K562 (cell line): ENCODE measurements at regions not wholly inside any gene's neighbourhood (a gene's known extent, or its start where the extent isn't known, plus 50 kb on each side); places are given as distances from the start of the nearest gene placed in this dataset.

ENCODE experiments used
- BHLHE40 ChIP-seq: IDR thresholded peaks from 2 replicates; pipeline ENCODE4 v1.6.1; 2011; ENCODE audit warnings: low read length, improper control_type of control experiment
- CTCF ChIP-seq, 3 experiments: IDR thresholded peaks in 2 of 3; conservative IDR thresholded peaks in 1 of 3; 2 replicates each; pipeline ENCODE4 v1.5.1; 2011 to 2012; ENCODE audit warnings: low read length in 3 of 3, mild to moderate bottlenecking in 3 of 3, control low read depth in 2 of 3, improper control_type of control experiment in 1 of 3, inconsistent platforms in 1 of 3, low read depth in 1 of 3, mixed read lengths in 1 of 3, moderate library complexity in 1 of 3; ENCODE audit not compliant: insufficient read depth in 2 of 3
- CTCFL ChIP-seq: IDR thresholded peaks from 2 replicates; pipeline ENCODE4 v1.6.1; 2011; ENCODE audit warnings: borderline replicate concordance, low read depth, mild to moderate bottlenecking, moderate library complexity, low read length; ENCODE audit not compliant: insufficient read depth, poor library complexity, severe bottlenecking
- EGR1 ChIP-seq: fragments of 450-650 bp; conservative IDR thresholded peaks from 2 replicates; pipeline ENCODE4 v1.6.1; 2017; ENCODE audit warnings: mild to moderate bottlenecking
- MXI1 ChIP-seq: IDR thresholded peaks from 2 replicates; pipeline ENCODE4 v1.6.1; 2011; ENCODE audit warnings: low read depth, mild to moderate bottlenecking, improper control_type of control experiment, low read length
- SIRT6 ChIP-seq: IDR thresholded peaks from one replicate; pipeline ENCODE4 v1.6.1; 2012; ENCODE audit warnings: low read depth, mild to moderate bottlenecking, control low read depth, inconsistent platforms, low read length, moderate library complexity
- SMC3 ChIP-seq: conservative IDR thresholded peaks from 2 replicates; pipeline ENCODE4 v1.6.1; 2011; ENCODE audit warnings: low read depth, low read length, improper control_type of control experiment; ENCODE audit not compliant: insufficient read depth
- SP1 ChIP-seq: sonication (generic); formaldehyde crosslinking; IDR thresholded peaks from 2 replicates; pipeline ENCODE4 v1.8.1; 2022; ENCODE audit warnings: mild to moderate bottlenecking, missing genetic modification reagents
- SP2 ChIP-seq: IDR thresholded peaks from 2 replicates; pipeline ENCODE4 v1.6.1; 2011; ENCODE audit warnings: mild to moderate bottlenecking, low read depth, low read length, moderate library complexity; ENCODE audit not compliant: poor library complexity, severe bottlenecking; ENCODE audit errors: extremely low read depth
- SRSF3 ChIP-seq: fragments of 200-400 bp; formaldehyde crosslinking; IDR thresholded peaks from 2 replicates; pipeline ENCODE4 v1.6.1; 2016; ENCODE audit warnings: mild to moderate bottlenecking, low read length, moderate library complexity; ENCODE audit not compliant: insufficient read depth
- TFE3 ChIP-seq: fragments of 450-650 bp; formaldehyde crosslinking; IDR thresholded peaks from 2 replicates; pipeline ENCODE4 v1.4.0; 2020; ENCODE audit warnings: mild to moderate bottlenecking, mixed read lengths
- ZNF609 ChIP-seq: sonication (generic); formaldehyde crosslinking; IDR thresholded peaks from 2 replicates; pipeline ENCODE4 v1.8.1; 2023; ENCODE audit warnings: missing genetic modification reagents, mild to moderate bottlenecking, borderline replicate concordance
- ZNF644 ChIP-seq: fragments of 200-800 bp; sonication (Bioruptor generic); IDR thresholded peaks from 2 replicates; pipeline ENCODE4 v1.6.1; 2016; ENCODE audit warnings: low read depth, missing genetic modification characterization, missing compliant biosample characterization

GRCh38 chr6:27038498-27038897 lies 209.0 kb upstream of the PRSS16 start:
- TF ChIP-seq ZNF609 (no peak), MXI1 (no peak), CTCF (IDR thresholded peaks at IDR 0.05 in 2 of 3, conservative IDR thresholded peaks at IDR 0.05 in 1 of 3; ENCODE audit: insufficient read depth in 2 of 3, low read depth in 1 of 3, low read length in 3 of 3) (no peak), TFE3 (CRISPR knock-in tag) (no peak), SMC3 (no peak), EGR1 (no peak), SIRT6 (no peak), ZNF644 (no peak), SP2 (no peak), SRSF3 (no peak), BHLHE40 (no peak), SP1 (CRISPR knock-in tag) (no peak), CTCFL (no peak)
